DMS153 treated with DMSO at 0.1 percent for 48 hours (cell line): ENCODE measurements at regions not wholly inside any gene's neighbourhood (a gene's known extent, or its start where the extent isn't known, plus 50 kb on each side); places are given as distances from the start of the nearest gene placed in this dataset.
"Not testable (repeated sequence)": the region's sequence is repeated elsewhere in the genome, so short reads cannot be mapped to it uniquely, and the experiment has no call there.

Source experiments
- DNase-seq: peaks from one replicate; lab custom pipeline; 2025; ENCODE audit not compliant: unreplicated experiment; lab: John Stamatoyannopoulos, UW

GRCh38 chr12:131471271-131471905, 239.5 kb upstream of the SFSWAP start:
- no peak for DNase-seq

DNA sequence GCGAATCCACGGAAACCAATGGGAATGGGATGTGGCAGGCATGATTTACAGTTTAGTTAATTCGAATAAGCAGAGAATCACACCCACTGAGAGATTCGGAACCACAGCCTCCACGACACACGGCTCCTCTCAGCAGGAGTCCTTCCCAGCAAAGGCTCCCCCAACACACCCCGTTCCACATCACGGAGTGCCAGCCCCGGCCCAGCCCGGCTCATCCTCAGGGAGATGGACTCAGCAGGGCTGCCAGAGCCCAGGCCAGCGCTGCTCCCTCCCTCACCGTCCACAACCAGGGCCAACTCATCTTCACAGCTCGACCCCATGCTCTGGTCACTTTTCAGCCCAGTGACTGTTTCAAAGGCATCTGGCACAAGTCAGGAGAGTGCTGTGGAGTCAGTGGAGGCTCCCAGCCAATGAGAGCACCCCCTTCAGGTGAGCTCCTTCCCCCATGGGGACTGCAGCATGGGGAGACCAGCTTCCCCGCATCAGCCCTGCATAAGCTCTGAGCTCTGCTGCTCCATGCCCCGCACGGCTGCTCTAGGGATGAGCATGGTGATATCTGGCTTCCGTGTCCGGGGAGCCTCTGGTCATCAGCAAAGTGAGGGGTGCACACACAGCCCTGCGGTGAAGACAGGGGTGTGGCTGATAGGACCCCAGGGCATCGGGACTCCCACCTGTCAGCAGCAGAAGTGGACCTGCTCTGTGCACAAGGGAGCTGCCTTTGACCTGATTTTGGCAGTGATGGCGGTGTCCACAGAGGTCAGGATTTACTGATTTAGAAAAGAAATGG, 238.8 kb upstream of the SFSWAP start:
- DNase-seq: no peak

- DNase-seq: no peak
These were observed 237.6 kb upstream of the SFSWAP start for GRCh38 chr12:131473261-131473660.

DNA sequence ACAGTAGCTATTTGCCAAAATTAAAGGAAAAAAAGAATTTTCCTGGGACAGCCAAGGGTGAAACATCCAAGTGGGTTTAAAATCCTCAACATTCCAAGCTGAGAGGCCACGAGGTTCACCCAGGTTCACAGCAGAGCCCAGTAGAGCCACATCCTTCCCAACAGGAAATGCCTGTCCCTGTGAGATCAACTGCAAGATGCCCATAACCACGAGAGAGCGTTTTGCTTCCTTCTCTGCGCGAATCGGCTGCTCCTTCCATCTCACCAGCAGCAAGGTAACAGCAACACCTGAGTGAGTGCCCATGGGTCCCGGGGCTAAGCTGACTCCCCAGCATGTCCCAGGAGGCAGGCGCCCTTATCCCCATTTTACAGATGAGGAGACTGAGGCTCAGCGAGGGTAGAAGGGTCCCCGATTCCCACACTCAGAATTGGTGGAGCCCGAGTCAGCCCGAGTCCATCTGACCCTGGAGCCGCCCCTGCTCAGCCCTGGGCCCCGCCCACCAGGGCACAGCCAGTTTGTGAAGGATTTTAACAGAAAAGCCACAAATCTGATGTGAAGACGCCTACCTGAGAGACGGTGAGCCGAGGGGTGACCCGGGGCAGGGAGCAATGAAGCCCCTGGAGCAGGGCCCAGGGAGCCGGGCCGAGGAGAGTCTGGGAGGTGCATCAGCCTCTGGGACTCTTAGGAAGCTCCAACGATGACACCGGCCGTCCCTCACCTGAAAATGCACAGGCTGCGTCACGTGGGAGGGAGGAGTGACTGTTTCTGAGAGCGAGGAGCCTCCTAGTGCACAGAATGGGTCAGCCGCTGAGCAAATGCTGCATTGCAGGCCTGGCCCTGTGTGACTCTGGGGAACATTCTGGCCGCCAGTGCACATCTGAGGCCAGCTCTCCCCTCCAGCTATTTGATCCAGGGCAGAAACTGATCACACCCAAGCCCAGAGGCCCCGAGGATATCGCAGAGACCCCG, 236.9 kb upstream of the SFSWAP start:
- no peak for DNase-seq

GRCh38 chr12:131475012-131475411, 235.9 kb upstream of the SFSWAP start:
- DNase-seq: not testable (repeated sequence)

DNA sequence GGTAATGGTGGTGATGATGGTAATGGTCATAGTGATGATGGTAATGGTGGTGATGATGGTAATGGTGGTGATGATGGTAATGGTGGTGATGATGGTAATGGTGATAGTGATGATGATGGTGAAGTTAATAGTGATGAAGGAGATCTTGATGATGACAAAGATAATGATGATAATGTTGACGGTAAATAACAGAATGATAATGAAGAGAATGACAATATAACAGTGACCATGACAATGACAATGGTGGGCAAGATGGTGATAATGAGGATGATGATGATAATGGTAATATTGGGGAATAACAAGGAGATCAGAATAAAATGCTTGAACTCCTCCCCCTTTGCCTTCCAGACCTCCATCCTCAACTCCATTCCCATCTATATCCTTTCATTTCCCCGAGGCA, 233.3 kb upstream of the SFSWAP start:
- DNase-seq: no peak

GRCh38 chr12:131478468-131478867, 232.4 kb upstream of the SFSWAP start:
- no peak for DNase-seq

GRCh38 chr12:131482199-131482598, 228.7 kb upstream of the SFSWAP start:
- DNase-seq: no peak

- no peak for DNase-seq
These were observed 228.2 kb upstream of the SFSWAP start for GRCh38 chr12:131482686-131483085.

DNA sequence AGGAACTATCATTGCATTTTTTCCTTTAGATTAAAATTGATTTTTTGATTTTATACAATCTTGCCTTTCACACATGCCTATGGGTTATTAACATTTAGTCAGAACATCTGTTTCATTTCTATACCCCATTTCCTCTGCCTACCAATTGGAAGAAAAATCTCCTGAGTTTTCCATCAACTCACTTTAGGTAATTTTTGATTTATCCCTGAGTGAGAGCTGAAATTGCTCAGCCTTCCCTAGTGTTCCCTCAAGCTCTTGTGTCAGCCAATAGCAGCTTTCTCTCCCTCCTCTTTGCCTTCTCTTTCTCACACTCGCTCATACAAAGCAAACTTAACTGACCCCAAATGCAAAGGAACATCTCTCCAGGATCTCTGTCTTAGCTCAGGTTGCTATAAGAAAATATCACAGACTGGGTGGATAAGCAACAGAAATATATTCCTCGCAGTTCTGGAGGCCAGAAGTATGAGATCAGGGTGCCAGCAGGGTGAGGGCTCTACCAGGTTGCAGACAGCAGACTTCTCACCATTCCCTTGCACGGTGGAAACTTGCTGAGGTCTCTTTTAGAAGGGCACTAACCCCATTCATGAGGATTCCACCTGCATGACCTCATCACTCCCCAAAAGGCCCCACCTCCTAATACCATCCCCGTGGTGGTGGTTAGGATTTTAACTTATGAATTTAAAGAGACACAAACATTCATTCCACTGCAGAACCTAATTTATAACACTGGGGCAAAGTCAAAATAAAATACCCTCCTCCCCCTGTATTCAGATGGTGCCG, 224.2 kb upstream of the SFSWAP start:
- DNase-seq: no peak

- DNase-seq: no peak
These were observed 223.3 kb upstream of the SFSWAP start for GRCh38 chr12:131487388-131488124.

- no peak for DNase-seq
These were observed 221.2 kb upstream of the SFSWAP start for GRCh38 chr12:131489718-131490117.

- no peak for DNase-seq
These were observed 219.7 kb upstream of the SFSWAP start for GRCh38 chr12:131491155-131491554.

DNA sequence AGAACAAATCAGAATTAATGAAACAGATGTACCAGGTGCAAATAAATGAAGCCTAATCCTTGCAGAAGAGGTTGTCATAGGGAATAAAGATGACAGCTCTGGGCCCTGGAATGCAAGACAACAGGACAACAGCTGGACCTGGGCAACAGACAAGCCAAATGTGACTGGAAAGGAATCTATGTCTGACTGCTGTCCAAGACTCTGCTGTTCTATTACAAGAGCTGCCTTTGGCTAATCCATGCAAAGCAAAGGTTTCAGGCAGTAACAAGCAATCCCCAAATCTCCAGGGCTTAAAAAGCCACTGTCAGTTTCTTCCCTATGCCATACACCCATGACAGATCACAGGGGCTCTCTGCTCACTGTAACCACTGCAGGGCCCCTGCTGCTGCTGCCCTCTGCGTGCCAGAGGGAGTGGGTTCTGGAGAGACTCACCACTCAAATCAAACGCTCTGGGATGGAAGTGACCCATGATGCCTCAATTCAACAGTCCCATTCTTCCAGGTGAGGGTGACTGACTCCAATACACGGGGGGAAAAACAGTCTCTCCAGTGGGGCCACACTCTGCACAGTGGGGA, 218.9 kb upstream of the SFSWAP start:
- DNase-seq: no peak

DNA sequence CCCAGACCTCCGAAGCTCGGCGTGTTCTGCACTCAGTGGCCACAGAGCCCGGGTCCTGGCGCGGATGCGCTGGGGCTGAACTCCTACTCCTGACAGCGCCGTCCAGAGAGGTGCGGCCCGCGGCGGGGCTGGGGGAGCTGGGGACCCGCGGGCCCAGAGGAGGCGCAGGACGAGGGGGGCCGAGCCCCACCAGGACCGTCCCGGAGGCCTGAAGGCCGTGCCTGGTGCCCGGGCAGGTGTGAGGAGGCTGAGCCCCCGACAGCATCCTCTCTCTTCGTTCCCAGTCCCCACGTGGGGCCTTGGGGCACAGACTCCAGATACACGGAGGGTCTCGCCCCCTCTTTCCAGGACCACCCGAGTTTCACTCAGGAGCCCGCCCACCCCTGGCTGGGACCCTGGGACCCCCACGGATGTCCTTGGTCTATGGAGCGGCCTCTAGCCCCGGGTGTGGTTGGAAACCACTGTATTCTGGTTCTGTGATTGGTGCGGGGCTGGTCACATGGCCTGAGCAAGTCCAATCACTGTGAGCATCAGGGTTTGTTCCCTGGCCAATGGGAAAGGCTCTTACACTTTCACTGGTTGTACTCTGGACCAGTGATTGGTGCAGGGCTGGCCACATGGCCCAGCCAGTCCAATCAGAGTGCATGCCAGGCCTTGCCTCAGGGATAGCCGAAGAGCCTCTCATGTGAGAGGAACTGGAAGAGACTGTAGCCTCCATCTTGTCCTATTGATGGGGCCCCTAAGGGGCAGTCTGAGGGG, 217.6 kb upstream of the SFSWAP start:
- no peak for DNase-seq

DNA sequence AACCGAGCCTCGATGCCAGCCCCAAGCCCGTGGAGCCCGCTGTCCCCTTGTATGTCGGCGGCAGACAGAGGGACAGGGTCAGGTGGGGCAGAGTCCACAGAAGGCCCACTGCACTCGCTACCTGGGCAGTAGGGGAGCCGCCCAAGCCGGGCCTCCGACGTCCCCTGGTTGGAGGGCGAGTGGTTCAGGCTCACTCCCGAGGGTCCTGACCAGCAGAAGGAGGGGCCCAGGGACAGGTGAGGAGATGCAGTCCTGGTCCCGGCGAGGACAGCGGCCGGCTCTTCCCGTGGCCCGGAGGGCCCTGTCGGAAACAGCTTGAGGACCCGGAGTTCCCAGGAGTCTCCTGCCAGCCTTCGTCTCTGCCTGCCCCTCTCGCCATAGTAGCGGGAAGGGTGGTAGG, 216.7 kb upstream of the SFSWAP start:
- no peak for DNase-seq

GRCh38 chr12:131494741-131495524, 216.0 kb upstream of the SFSWAP start:
- no peak for DNase-seq

DNA sequence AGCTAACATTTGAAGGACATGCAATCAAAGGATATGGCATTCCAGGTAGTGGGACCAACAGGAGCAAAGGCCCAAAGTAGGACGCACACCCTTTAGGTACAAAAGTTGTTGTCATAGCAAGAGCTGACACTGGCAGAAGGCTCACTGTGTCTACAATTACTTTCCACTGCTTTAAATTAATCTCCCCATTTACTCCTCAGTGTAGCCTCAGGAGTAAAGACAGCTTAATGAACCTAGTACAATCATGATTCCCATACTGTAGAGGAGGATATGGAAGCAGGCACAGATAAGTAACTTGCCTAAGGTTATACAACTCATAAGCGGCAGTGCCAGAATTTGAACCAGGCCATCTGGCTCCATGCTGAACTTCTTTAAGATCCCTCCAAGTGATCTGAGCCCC, 212.9 kb upstream of the SFSWAP start:
- DNase-seq: no peak
